NB4 (cell line): ENCODE measurements at regions not wholly inside any gene's neighbourhood (a gene's known extent, or its start where the extent isn't known, plus 50 kb on each side); places are given as distances from the start of the nearest gene placed in this dataset.

Experiments used
- CTCF ChIP-seq: IDR thresholded peaks from one replicate; pipeline ENCODE4 v1.5.1; 2012; ENCODE audit warnings: low read depth, low read length
- MAX ChIP-seq: IDR thresholded peaks from 2 replicates; pipeline ENCODE4 v1.6.1; 2011; ENCODE audit warnings: low read depth, low read length
- POLR2A ChIP-seq: IDR thresholded peaks from 2 replicates; pipeline ENCODE4 v1.6.1; 2011; ENCODE audit warnings: mild to moderate bottlenecking; ENCODE audit not compliant: insufficient read length; ENCODE audit errors: extremely low read depth

GRCh38 chr4:156255230-156256007, 301.8 kb upstream of the CTSO start:
- TF ChIP-seq CTCF (no peak), MAX (no peak), POLR2A (no peak)
